ENCODE measurements at regions not wholly inside any gene's neighbourhood (a gene's known extent, or its start where the extent isn't known, plus 50 kb on each side); places are given as distances from the start of the nearest gene placed in this dataset.

GRCh38 chr18:38899252-38899651, 1333.7 kb upstream of the CELF4 start:
- no peak for DNase-seq

- DNase-seq = no peak
These were observed 1332.6 kb upstream of the CELF4 start for GRCh38 chr18:38898167-38898566.

GRCh38 chr18:38895560-38895959, 1330.0 kb upstream of the CELF4 start:
- no peak for DNase-seq

GRCh38 chr18:38887671-38888020, 1322.0 kb upstream of the CELF4 start:
- DNase-seq = no peak

GRCh38 chr18:38886861-38887670, 1321.5 kb upstream of the CELF4 start:
- no peak for DNase-seq

GRCh38 chr18:38886235-38886634, 1320.6 kb upstream of the CELF4 start:
- DNase-seq = no peak

GRCh38 chr18:38884050-38884449, 1318.5 kb upstream of the CELF4 start:
- no peak for DNase-seq

- no peak for DNase-seq
These were observed 1317.5 kb upstream of the CELF4 start for GRCh38 chr18:38883111-38883510.

- no peak for DNase-seq
These were observed 1314.3 kb upstream of the CELF4 start for GRCh38 chr18:38879871-38880270.

GRCh38 chr18:38872342-38872741, 1306.7 kb upstream of the CELF4 start:
- no peak for DNase-seq

GRCh38 chr18:38868757-38869156, 1303.2 kb upstream of the CELF4 start:
- DNase-seq = no peak

- no peak for DNase-seq
These were observed 1302.1 kb upstream of the CELF4 start for GRCh38 chr18:38867680-38868079.

- no peak for DNase-seq
These were observed 1285.9 kb upstream of the CELF4 start for GRCh38 chr18:38851526-38851925.

GRCh38 chr18:38847326-38847725, 1281.7 kb upstream of the CELF4 start:
- no peak for DNase-seq

- no peak for DNase-seq
These were observed 1277.7 kb upstream of the CELF4 start for GRCh38 chr18:38843291-38843690.

GRCh38 chr18:38826247-38826646, 1260.6 kb upstream of the CELF4 start:
- DNase-seq = no peak

- no peak for DNase-seq
These were observed 1245.6 kb upstream of the CELF4 start for GRCh38 chr18:38811209-38811608.

- no peak for DNase-seq
These were observed 1245.2 kb upstream of the CELF4 start for GRCh38 chr18:38810789-38811188.

GRCh38 chr18:38807915-38808314, 1242.3 kb upstream of the CELF4 start:
- no peak for DNase-seq

- DNase-seq = no peak
These were observed 1239.7 kb upstream of the CELF4 start for GRCh38 chr18:38805256-38805655.

GRCh38 chr18:38801640-38802039, 1236.0 kb upstream of the CELF4 start:
- DNase-seq = no peak

GRCh38 chr18:38796762-38797161, 1231.2 kb upstream of the CELF4 start:
- DNase-seq = no peak

- no peak for DNase-seq
These were observed 1227.1 kb upstream of the CELF4 start for GRCh38 chr18:38792731-38793130.

- no peak for DNase-seq
These were observed 1225.2 kb upstream of the CELF4 start for GRCh38 chr18:38790786-38791185.

- no peak for DNase-seq
These were observed 1224.7 kb upstream of the CELF4 start for GRCh38 chr18:38790303-38790702.

Measured in CD4-positive, alpha-beta T cell treated with Interleukin-17A for 4 hours (primary cell).